Neural progenitor cell (in vitro differentiated cells): ENCODE measurements at regions not wholly inside any gene's neighbourhood (a gene's known extent, or its start where the extent isn't known, plus 50 kb on each side); places are given as distances from the start of the nearest gene placed in this dataset.

ENCODE experiments used
- DNase-seq: peaks from one replicate; pipeline ENCODE4 v3.0.0-alpha.2; 2016; ENCODE audit warnings: low spot score
- H2AFZ ChIP-seq: fragments of 200-600 bp; sonication (generic); replicated peaks from 2 replicates; pipeline ENCODE4 v1.6.1; 2016; ENCODE audit warnings: antibody characterized with exemption
- H3F3A ChIP-seq: fragments of 200-600 bp; sonication (generic); 2 replicates; pipeline ENCODE4 v1.6.1; 2016; ENCODE audit warnings: antibody characterized with exemption, low read depth
- H3K27ac ChIP-seq: fragments of 200-600 bp; sonication (generic); 2 replicates; pipeline ENCODE4 v1.5.1; 2016; ENCODE audit warnings: mild to moderate bottlenecking
- H3K27me3 ChIP-seq: fragments of 200-600 bp; sonication (generic); 2 replicates; pipeline ENCODE4 v1.6.1; 2016; ENCODE audit warnings: mild to moderate bottlenecking, moderate library complexity
- H3K36me3 ChIP-seq: fragments of 200-600 bp; sonication (generic); 2 replicates; pipeline ENCODE4 v1.5.1; 2016
- H3K4me1 ChIP-seq: fragments of 200-600 bp; sonication (generic); 2 replicates; pipeline ENCODE4 v1.6.1; 2016; ENCODE audit warnings: mixed run types
- H3K4me2 ChIP-seq: fragments of 200-600 bp; sonication (generic); 2 replicates; pipeline ENCODE4 v1.6.1; 2016
- H3K4me3 ChIP-seq: fragments of 200-600 bp; sonication (generic); 2 replicates; pipeline ENCODE4 v1.5.1; 2016
- H3K79me2 ChIP-seq: fragments of 200-600 bp; sonication (generic); 2 replicates; pipeline ENCODE4 v1.6.1; 2016; ENCODE audit warnings: low read depth
- H3K9ac ChIP-seq: fragments of 200-600 bp; sonication (generic); 2 replicates; pipeline ENCODE4 v1.6.1; 2016
- H3K9me3 ChIP-seq: fragments of 200-600 bp; sonication (generic); 2 replicates; pipeline ENCODE4 v1.5.1; 2016; ENCODE audit warnings: low read depth
- H4K20me1 ChIP-seq: fragments of 200-600 bp; sonication (generic); 2 replicates; pipeline ENCODE4 v1.6.1; 2016; ENCODE audit warnings: low read depth
- H3K27ac Mint-ChIP-seq: 3 replicates; pipeline ENCODE4 v1.8.0; 2021; ENCODE audit warnings: mixed read lengths
- H3K27me3 Mint-ChIP-seq: 2 replicates; pipeline ENCODE4 v1.8.0; 2022; ENCODE audit warnings: low read depth, mild to moderate bottlenecking, inconsistent platforms, moderate library complexity, mixed read lengths; ENCODE audit not compliant: insufficient read depth
- H3K36me3 Mint-ChIP-seq: 3 replicates; pipeline ENCODE4 v1.8.0; 2021; ENCODE audit warnings: mixed read lengths
- H3K4me1 Mint-ChIP-seq: 3 replicates; pipeline ENCODE4 v1.8.0; 2021; ENCODE audit warnings: mixed read lengths
- H3K4me3 Mint-ChIP-seq: 3 replicates; pipeline ENCODE4 v1.8.0; 2021; ENCODE audit warnings: mild to moderate bottlenecking, moderate library complexity, mixed read lengths
- H3K9me3 Mint-ChIP-seq: 3 replicates; pipeline ENCODE4 v1.8.0; 2020; ENCODE audit warnings: mixed read lengths
- CTCF ChIP-seq: fragments of 200-600 bp; sonication (generic); IDR thresholded peaks from 2 replicates; pipeline ENCODE4 v1.5.1; 2017; ENCODE audit warnings: antibody characterized with exemption, mild to moderate bottlenecking
- EZH2 ChIP-seq: fragments of 200-600 bp; sonication (generic); IDR thresholded peaks from 2 replicates; pipeline ENCODE4 v1.6.1; 2017; ENCODE audit warnings: antibody characterized with exemption, mild to moderate bottlenecking, moderate library complexity
- EZH2phosphoT487 ChIP-seq: fragments of 200-600 bp; sonication (generic); IDR thresholded peaks from 2 replicates; pipeline ENCODE4 v1.6.1; 2017; ENCODE audit warnings: antibody characterized with exemption

GRCh38 chr1:208562151-208562960 lies 318.2 kb upstream of the PLXNA2 start:
- Histone ChIP-seq H3K4me2 (no peak overlapping the region), H3K9me3 (no peaks in the 10 kb centered on the region), H3K4me1 (no peaks in the 10 kb centered on the region), H3K27me3 (no peaks in the 10 kb centered on the region), H3F3A (no peaks in the 10 kb centered on the region), H3K27ac (no peak overlapping the region), H2AFZ (no peak overlapping the region), H3K4me3 (no peak overlapping the region), H3K36me3 (no peaks in the 10 kb centered on the region), H3K9ac (no peak overlapping the region), H3K79me2 (no peaks in the 10 kb centered on the region), H4K20me1 (no peaks in the 10 kb centered on the region)
- H3K9me3 Mint-ChIP-seq, result peaks cover 11% of the 10 kb centered on the region
- H3K27ac Mint-ChIP-seq, result no peak overlapping the region
- H3K4me3 Mint-ChIP-seq, result no peak overlapping the region
- no peak for TF ChIP-seq EZH2
- no peak for TF ChIP-seq CTCF
- no peak for TF ChIP-seq EZH2phosphoT487
- no peaks in the 10 kb centered on the region for H3K36me3 Mint-ChIP-seq
- no peak for DNase-seq
- H3K4me1 Mint-ChIP-seq, result no peaks in the 10 kb centered on the region
- H3K27me3 Mint-ChIP-seq, result peaks cover 7% of the 10 kb centered on the region

- Histone ChIP-seq H3K27me3 (no peaks in the 10 kb centered on the region), H3K4me3 (no peak overlapping the region), H3K36me3 (no peaks in the 10 kb centered on the region), H3K27ac (no peak overlapping the region), H3K4me1 (no peaks in the 10 kb centered on the region), H3K9me3 (no peaks in the 10 kb centered on the region), H3K4me2 (no peak overlapping the region), H3K9ac (no peak overlapping the region), H3K79me2 (no peaks in the 10 kb centered on the region), H3F3A (no peaks in the 10 kb centered on the region), H4K20me1 (no peaks in the 10 kb centered on the region), H2AFZ (no peak overlapping the region)
- no peak overlapping the region for H3K4me3 Mint-ChIP-seq
- no peaks in the 10 kb centered on the region for H3K36me3 Mint-ChIP-seq
- H3K4me1 Mint-ChIP-seq, result no peaks in the 10 kb centered on the region
- H3K9me3 Mint-ChIP-seq, result peaks cover 11% of the 10 kb centered on the region
- TF ChIP-seq EZH2phosphoT487 (no peak), EZH2 (no peak), CTCF (no peak)
- H3K27ac Mint-ChIP-seq, result no peak overlapping the region
- H3K27me3 Mint-ChIP-seq, result peaks cover 10% of the 10 kb centered on the region
- no peak for DNase-seq
Measured at GRCh38 chr1:208564466-208564865, 320.3 kb upstream of the PLXNA2 start.

- no peak overlapping the region for H3K4me3 Mint-ChIP-seq
- no peak overlapping the region for H3K27ac Mint-ChIP-seq
- peaks cover 14% of the 10 kb centered on the region for H3K27me3 Mint-ChIP-seq
- Histone ChIP-seq H3K4me1 (no peaks in the 10 kb centered on the region), H3K4me3 (no peak overlapping the region), H3K27ac (no peak overlapping the region), H3K27me3 (no peaks in the 10 kb centered on the region), H3K36me3 (no peaks in the 10 kb centered on the region), H2AFZ (no peak overlapping the region), H3K9me3 (no peaks in the 10 kb centered on the region), H3K79me2 (no peaks in the 10 kb centered on the region), H4K20me1 (no peaks in the 10 kb centered on the region), H3K4me2 (no peak overlapping the region), H3K9ac (no peak overlapping the region), H3F3A (no peaks in the 10 kb centered on the region)
- H3K4me1 Mint-ChIP-seq, result no peaks in the 10 kb centered on the region
- DNase-seq, result no peak
- H3K36me3 Mint-ChIP-seq, result no peaks in the 10 kb centered on the region
- H3K9me3 Mint-ChIP-seq, result peaks cover 17% of the 10 kb centered on the region
- no peak for TF ChIP-seq EZH2phosphoT487
- no peak for TF ChIP-seq EZH2
- TF ChIP-seq CTCF, result no peak
Measured at GRCh38 chr1:208565756-208566440, 321.7 kb upstream of the PLXNA2 start.
